H1 (cell line): ENCODE measurements at regions not wholly inside any gene's neighbourhood (a gene's known extent, or its start where the extent isn't known, plus 50 kb on each side); places are given as distances from the start of the nearest gene placed in this dataset.

Experiments
- CTCF ChIA-PET: fragments of 300-600 bp; sonication (Branson Sonifier 250); formaldehyde crosslinking; loops from one replicate; lab custom pipeline; 2021; ENCODE audit not compliant: partially characterized antibody; lab: Charles Lee
- POLR2A ChIA-PET: fragments of 300-600 bp; sonication (Branson Sonifier 250); formaldehyde crosslinking; loops from one replicate; lab custom pipeline; 2021; ENCODE audit warnings: inconsistent platforms; ENCODE audit not compliant: partially characterized antibody; lab: Charles Lee
- DNase-seq, 2 experiments: peaks; one replicate each; pipeline versions ENCODE4 v3.0.0 to v3.0.0-alpha.2; 2010 to 2022; ENCODE audit warnings: low spot score in 2 of 2, low read depth in 1 of 2, mixed read lengths in 1 of 2
- FAIRE-seq: peaks from 2 replicates; lab custom pipeline; 2011; peaks lifted over from hg19 to GRCh38; lab: Jason Lieb, UNC
- H2AFZ ChIP-seq: 2 replicates; pipeline ENCODE4 v1.8.1; 2012; ENCODE audit warnings: low read length, inconsistent platforms
- H2AK5ac ChIP-seq: 2 replicates; pipeline ENCODE4 v1.6.1; 2013; ENCODE audit warnings: low read depth, low read length
- H2BK120ac ChIP-seq: replicated peaks from 2 replicates; pipeline ENCODE3; 2013; ENCODE audit warnings: low read depth, low read length, inconsistent platforms
- H2BK12ac ChIP-seq: 2 replicates; pipeline ENCODE4 v1.6.1; 2013; ENCODE audit warnings: low read depth, low read length
- H2BK15ac ChIP-seq: 2 replicates; pipeline ENCODE4 v1.6.1; 2013; ENCODE audit warnings: low read length
- H2BK20ac ChIP-seq: 2 replicates; pipeline ENCODE4 v1.6.1; 2013; ENCODE audit warnings: low read length
- H2BK5ac ChIP-seq: 2 replicates; pipeline ENCODE4 v1.6.1; 2013; ENCODE audit warnings: low read depth, low read length
- H3K14ac ChIP-seq: 2 replicates; pipeline ENCODE4 v1.6.1; 2013; ENCODE audit warnings: inconsistent platforms; ENCODE audit not compliant: insufficient read length
- H3K18ac ChIP-seq: 2 replicates; pipeline ENCODE4 v1.6.1; 2013; ENCODE audit warnings: low read length; ENCODE audit errors: extremely low read depth
- H3K23ac ChIP-seq: 2 replicates; pipeline ENCODE4 v1.6.1; 2013; ENCODE audit warnings: inconsistent platforms; ENCODE audit not compliant: insufficient read length
- H3K23me2 ChIP-seq: 2 replicates; pipeline ENCODE4 v1.6.1; 2013; ENCODE audit warnings: low read depth, low read length
- H3K27ac ChIP-seq: 2 replicates; pipeline ENCODE4 v1.6.1; 2011; ENCODE audit warnings: low read depth, low read length, inconsistent platforms
- H3K27me3 ChIP-seq, 4 experiments: replicated peaks in 1 of 4; 1 replicate in 1 of 4; 2 replicates in 3 of 4; pipeline versions ENCODE4 v1.6.1 to v1.8.1; 2011 to 2013; ENCODE audit warnings: low read length in 3 of 4, mild to moderate bottlenecking in 3 of 4, inconsistent platforms in 2 of 4, mixed read lengths in 2 of 4, moderate library complexity in 1 of 4; ENCODE audit not compliant: control insufficient read depth in 3 of 4, insufficient read depth in 3 of 4; ENCODE audit errors: extremely low read depth in 1 of 4
- H3K36me3 ChIP-seq, 4 experiments: 2 replicates each; pipeline versions ENCODE4 v1.6.1 to v1.8.1; 2011 to 2013; ENCODE audit warnings: mild to moderate bottlenecking in 4 of 4, low read length in 3 of 4, moderate library complexity in 2 of 4, control low read depth in 1 of 4, inconsistent platforms in 1 of 4; ENCODE audit not compliant: insufficient read depth in 4 of 4, control insufficient read depth in 2 of 4
- H3K4ac ChIP-seq: replicated peaks from 2 replicates; pipeline ENCODE3; 2013; ENCODE audit warnings: low read length, low read depth, mixed read lengths, inconsistent platforms; ENCODE audit not compliant: insufficient read length
- H3K4me1 ChIP-seq, 4 experiments: replicated peaks in 1 of 4; 1 replicate in 1 of 4; 2 replicates in 3 of 4; pipeline versions ENCODE4 v1.6.1 to v1.8.1; 2011 to 2013; ENCODE audit warnings: low read length in 3 of 4, inconsistent platforms in 2 of 4, mixed read lengths in 1 of 4; ENCODE audit not compliant: insufficient read depth in 4 of 4, control insufficient read depth in 3 of 4
- H3K4me2 ChIP-seq, 2 experiments: 2 replicates each; pipeline versions ENCODE4 v1.6.1 to v1.8.1; 2011 to 2013; ENCODE audit warnings: low read depth in 2 of 2, low read length in 2 of 2, control low read depth in 1 of 2, inconsistent platforms in 1 of 2, mild to moderate bottlenecking in 1 of 2; ENCODE audit not compliant: insufficient read depth in 1 of 2
- H3K4me3 ChIP-seq, 4 experiments: fragments of 200-600, 300-600 bp in 1 of 4; sonication (generic), shearing (Covaris generic), sonication (Bioruptor Twin) in 1 of 4; 2 replicates each; pipeline versions ENCODE4 v1.5.1 to v1.8.1; 2011 to 2016; ENCODE audit warnings: low read length in 4 of 4, low read depth in 3 of 4, control low read depth in 2 of 4, inconsistent platforms in 2 of 4, mild to moderate bottlenecking in 2 of 4, mixed read lengths in 1 of 4, moderate library complexity in 1 of 4; ENCODE audit not compliant: insufficient read depth in 2 of 4; ENCODE audit errors: extremely low read depth in 1 of 4
- H3K56ac ChIP-seq: replicated peaks from 2 replicates; pipeline ENCODE3; 2013; ENCODE audit warnings: low read depth, mild to moderate bottlenecking, mixed read lengths, low read length, inconsistent platforms; ENCODE audit not compliant: insufficient read length
- H3K79me1 ChIP-seq: 2 replicates; pipeline ENCODE4 v1.6.1; 2013; ENCODE audit warnings: low read depth, low read length, control low read depth
- H3K79me2 ChIP-seq, 2 experiments: 2 replicates each; pipeline versions ENCODE4 v1.6.1 to v1.8.1; 2012 to 2013; ENCODE audit warnings: low read length in 2 of 2, mild to moderate bottlenecking in 2 of 2, inconsistent platforms in 1 of 2; ENCODE audit not compliant: insufficient read depth in 2 of 2, control insufficient read depth in 1 of 2
- H3K9ac ChIP-seq, 4 experiments: replicated peaks in 1 of 4; 1 replicate in 1 of 4; 2 replicates in 3 of 4; pipeline versions ENCODE4 v1.6.1 to v1.8.1; 2011 to 2013; ENCODE audit warnings: low read depth in 3 of 4, low read length in 3 of 4, control low read depth in 2 of 4, mild to moderate bottlenecking in 2 of 4, moderate library complexity in 2 of 4, inconsistent platforms in 1 of 4; ENCODE audit errors: extremely low read depth in 1 of 4
- H3K9me3 ChIP-seq, 2 experiments: 2 replicates each; pipeline versions ENCODE4 v1.6.1 to v1.8.1; 2012 to 2013; ENCODE audit warnings: mild to moderate bottlenecking in 2 of 2, moderate library complexity in 2 of 2, control low read depth in 1 of 2, inconsistent platforms in 1 of 2, low read depth in 1 of 2, low read length in 1 of 2, mixed read lengths in 1 of 2; ENCODE audit not compliant: insufficient read depth in 2 of 2
- H4K20me1 ChIP-seq, 2 experiments: replicated peaks in 1 of 2; 2 replicates each; pipeline versions ENCODE3 to v1.8.1; 2011 to 2013; ENCODE audit warnings: inconsistent platforms in 2 of 2, low read length in 2 of 2, mild to moderate bottlenecking in 1 of 2; ENCODE audit not compliant: insufficient read depth in 2 of 2, control insufficient read depth in 1 of 2
- H4K5ac ChIP-seq: 2 replicates; pipeline ENCODE4 v1.6.1; 2013; ENCODE audit warnings: low read length, low read depth, mixed read lengths, inconsistent platforms; ENCODE audit not compliant: insufficient read length
- H4K8ac ChIP-seq: 2 replicates; pipeline ENCODE4 v1.8.0; 2013; ENCODE audit warnings: mild to moderate bottlenecking, moderate library complexity, low read length, inconsistent platforms; ENCODE audit not compliant: insufficient read depth; ENCODE audit errors: extremely low read depth
- H4K91ac ChIP-seq: replicated peaks from 2 replicates; pipeline ENCODE3; 2013; ENCODE audit warnings: low read length, mixed read lengths, inconsistent platforms; ENCODE audit not compliant: insufficient read length
- ASH2L ChIP-seq: fragments of 200-600, 300-600 bp; sonication (generic); IDR thresholded peaks from one replicate; pipeline ENCODE4 v1.7.1; 2017; ENCODE audit warnings: low read length
- CEBPB ChIP-seq: IDR thresholded peaks from 2 replicates; pipeline ENCODE4 v1.6.1; 2012; ENCODE audit warnings: low read depth, low read length
- CHD2 ChIP-seq: IDR thresholded peaks from 2 replicates; pipeline ENCODE4 v1.6.1; 2012; ENCODE audit warnings: low read length, improper control_type of control experiment
- EZH2 ChIP-seq: fragments of 200-600 bp; sonication (generic); IDR thresholded peaks from 2 replicates; pipeline ENCODE4 v1.7.1; 2012; ENCODE audit warnings: low read depth, mild to moderate bottlenecking, moderate library complexity, low read length, inconsistent platforms; ENCODE audit not compliant: severe bottlenecking
- FOSL1 ChIP-seq: IDR thresholded peaks from 2 replicates; pipeline ENCODE4 v1.6.1; 2011; ENCODE audit warnings: mild to moderate bottlenecking, low read depth, low read length, moderate library complexity; ENCODE audit not compliant: insufficient read depth
- PHF8 ChIP-seq: fragments of 200-600 bp; sonication (generic); conservative IDR thresholded peaks from 2 replicates; pipeline ENCODE4 v1.7.1; 2012; ENCODE audit warnings: low read depth, mild to moderate bottlenecking, inconsistent platforms, low read length, moderate library complexity
- SIN3A ChIP-seq, 2 experiments: IDR thresholded peaks in 1 of 2; conservative IDR thresholded peaks in 1 of 2; 2 replicates each; pipeline ENCODE4 v1.6.1; 2011 to 2012; ENCODE audit warnings: low read length in 2 of 2, improper control_type of control experiment in 1 of 2, low read depth in 1 of 2, mild to moderate bottlenecking in 1 of 2
- SP1 ChIP-seq: IDR thresholded peaks from 2 replicates; pipeline ENCODE4 v1.6.1; 2011; ENCODE audit warnings: low read depth, low read length
- SP4 ChIP-seq: IDR thresholded peaks from 2 replicates; pipeline ENCODE4 v1.6.1; 2012; ENCODE audit warnings: low read length, inconsistent platforms
- SUZ12 ChIP-seq: fragments of 200-600 bp; sonication (generic); IDR thresholded peaks from 2 replicates; pipeline ENCODE4 v1.6.1; 2012; ENCODE audit warnings: mild to moderate bottlenecking, inconsistent platforms, low read length, moderate library complexity, mixed read lengths
- ZNF274 ChIP-seq: IDR thresholded peaks from 2 replicates; pipeline ENCODE4 v1.7.0; 2012; ENCODE audit warnings: low read length, borderline replicate concordance; ENCODE audit errors: extremely low read depth
- WGBS, 2 experiments: shearing (Covaris generic) in 1 of 2; methylation state at CpG; one replicate each; pipeline versions ENCODE4 v1.1.6 to v1.1.7; 2013 to 2015; ENCODE audit warnings: low lambda C conversion rate in 2 of 2, mixed read lengths in 2 of 2, inconsistent platforms in 1 of 2, low coverage in 1 of 2, missing lambda C conversion rate in 1 of 2; ENCODE audit not compliant: insufficient replicate concordance in 2 of 2, insufficient coverage in 1 of 2, insufficient read length in 1 of 2; ENCODE audit errors: extremely low coverage in 1 of 2, missing lambda C conversion rate in 1 of 2; 5-methylcytosine and 5-hydroxymethylcytosine counted together
- TF ChIP-seq, protein P1 (sequence below): IDR thresholded peaks from 2 replicates; pipeline ENCODE4 v1.6.1; 2012; ENCODE audit warnings: low read length, inconsistent platforms
- TF ChIP-seq, protein P2 (sequence below): IDR thresholded peaks from 2 replicates; pipeline ENCODE4 v1.6.1; 2012; ENCODE audit warnings: inconsistent platforms

DNA sequence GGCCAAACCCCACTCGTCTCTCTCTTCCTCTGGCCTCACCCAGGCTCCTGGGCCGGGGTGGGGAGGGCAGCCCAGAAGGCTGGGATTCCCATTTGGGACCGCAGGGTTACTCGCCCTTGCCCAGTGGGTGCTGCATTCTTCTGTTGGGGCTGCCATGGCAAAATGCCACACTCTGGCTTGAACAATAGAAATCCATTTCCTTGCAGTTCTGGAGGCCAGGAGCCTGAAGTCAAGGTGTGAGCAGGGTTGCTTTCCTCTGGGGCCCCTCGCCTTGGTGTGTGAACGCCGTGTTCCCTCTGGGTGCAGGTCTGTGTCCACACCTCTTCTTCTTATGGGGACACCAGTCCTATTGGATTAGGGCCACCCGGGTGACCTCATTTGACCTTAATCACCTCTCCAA, 105.8 kb upstream of the GSE1 start:
- H2AK5ac ChIP-seq = no peak overlapping the region
- no peaks in the 10 kb centered on the region; a peak in 1 of 7 replicates for H3K27me3 ChIP-seq
- H3K27ac ChIP-seq = no peak overlapping the region
- H3K9ac ChIP-seq = no peak overlapping the region
- no peak overlapping the region for H2AFZ ChIP-seq
- ChIA-PET CTCF (interaction anchor here (1.0 to 2.1 kb wide), 13 partner anchors 8 to 137 kb away, joined by 3 to 7 read pairs (median 5); no protein-coding TSS in a partner anchor), POLR2A (interaction anchor here (1.2 kb wide), 1 partner anchor 8 kb away, joined by 5 read pairs; no protein-coding TSS in a partner anchor)
- FAIRE-seq = no peak
- H3K79me2 ChIP-seq = no peaks in the 10 kb centered on the region
- H4K91ac ChIP-seq = no peak overlapping the region
- peaks cover 2 to 18% (median 12%) of the 10 kb centered on the region in 4 experiments; a peak in 6 of 7 replicates for H3K4me1 ChIP-seq
- 68% methylated on average over 8 of the region's 8 CpGs; no CpG with 5 or more reads in 1 of the 2 experiments for WGBS, 2 experiments
- no peak overlapping the region for H3K4ac ChIP-seq
- no peaks in the 10 kb centered on the region; the same call in none of the 2 replicates for H3K79me1 ChIP-seq
- no peak overlapping the region for H3K4me3 ChIP-seq
- no peaks in the 10 kb centered on the region for H3K36me3 ChIP-seq
- no peak overlapping the region; the same call in 1 of the 2 replicates for H2BK12ac ChIP-seq
- no peak overlapping the region for H2BK120ac ChIP-seq
- DNase-seq = no peak
- no peak overlapping the region for H2BK20ac ChIP-seq
- no peak overlapping the region for H3K23ac ChIP-seq
- H3K14ac ChIP-seq = no peak overlapping the region
- no peaks in the 10 kb centered on the region for H3K23me2 ChIP-seq
- no peak overlapping the region for H3K56ac ChIP-seq
- H2BK5ac ChIP-seq = no peak overlapping the region
- no peak overlapping the region for H3K18ac ChIP-seq
- H2BK15ac ChIP-seq = no peak overlapping the region
- H4K8ac ChIP-seq = no peak overlapping the region
- H4K5ac ChIP-seq = no peak overlapping the region
- no peaks in the 10 kb centered on the region for H4K20me1 ChIP-seq
- no peak overlapping the region for H3K4me2 ChIP-seq
- H3K9me3 ChIP-seq = no peaks in the 10 kb centered on the region
- TF ChIP-seq SP4 (no peak), PHF8 (no peak), EZH2 (no peak), CHD2 (no peak), ZNF274 (no peak), SP1 (no peak), SUZ12 (no peak), ASH2L (no peak), FOSL1 (no peak), CEBPB (no peak), SIN3A (conservative IDR thresholded peaks at IDR 0.05 in 1 of 2, IDR thresholded peaks at IDR 0.05 in 1 of 2; ENCODE audit: low read depth in 1 of 2, low read length in 2 of 2) (no peak)
- TF ChIP-seq, protein P1, sequence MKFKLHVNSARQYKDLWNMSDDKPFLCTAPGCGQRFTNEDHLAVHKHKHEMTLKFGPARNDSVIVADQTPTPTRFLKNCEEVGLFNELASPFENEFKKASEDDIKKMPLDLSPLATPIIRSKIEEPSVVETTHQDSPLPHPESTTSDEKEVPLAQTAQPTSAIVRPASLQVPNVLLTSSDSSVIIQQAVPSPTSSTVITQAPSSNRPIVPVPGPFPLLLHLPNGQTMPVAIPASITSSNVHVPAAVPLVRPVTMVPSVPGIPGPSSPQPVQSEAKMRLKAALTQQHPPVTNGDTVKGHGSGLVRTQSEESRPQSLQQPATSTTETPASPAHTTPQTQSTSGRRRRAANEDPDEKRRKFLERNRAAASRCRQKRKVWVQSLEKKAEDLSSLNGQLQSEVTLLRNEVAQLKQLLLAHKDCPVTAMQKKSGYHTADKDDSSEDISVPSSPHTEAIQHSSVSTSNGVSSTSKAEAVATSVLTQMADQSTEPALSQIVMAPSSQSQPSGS = no peak
- TF ChIP-seq, protein P2, sequence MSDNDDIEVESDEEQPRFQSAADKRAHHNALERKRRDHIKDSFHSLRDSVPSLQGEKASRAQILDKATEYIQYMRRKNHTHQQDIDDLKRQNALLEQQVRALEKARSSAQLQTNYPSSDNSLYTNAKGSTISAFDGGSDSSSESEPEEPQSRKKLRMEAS = no peak
